ENCODE measurements at regions not wholly inside any gene's neighbourhood (a gene's known extent, or its start where the extent isn't known, plus 50 kb on each side); places are given as distances from the start of the nearest gene placed in this dataset.

- Mint-ChIP-seq H3K4me1 (no peaks in the 10 kb centered on the region), H3K36me3 (ENCODE audit: insufficient read depth in 1 of 3, low read depth in 3 of 3) (no peaks in the 10 kb centered on the region), H3K27me3 (ENCODE audit: low read depth) (peaks cover 20% of the 10 kb centered on the region), H3K9me3 (peaks cover 2% of the 10 kb centered on the region in 2 experiments; a peak in 3 of 5 replicates), H3K27ac (no peak overlapping the region), H3K4me3 (no peak overlapping the region)
- no peak overlapping the region for H4K5ac ChIP-seq (ENCODE audit: insufficient read length, low read depth, low read length)
- H2BK5ac ChIP-seq (ENCODE audit: insufficient read length, low read length): no peak overlapping the region
- H2BK12ac ChIP-seq (ENCODE audit: insufficient read length, low read depth, low read length): no peak overlapping the region
- H2BK15ac ChIP-seq (ENCODE audit: low read depth, low read length): no peak overlapping the region
- H2AK5ac ChIP-seq (ENCODE audit: insufficient read length, low read length): no peak overlapping the region
- no peak overlapping the region for H3T11ph ChIP-seq (ENCODE audit: low read length)
- no peaks in the 10 kb centered on the region for H3K9me3 ChIP-seq (ENCODE audit: control insufficient read depth, low read depth, low read length)
- DNase-seq: no peak
- H3K27ac ChIP-seq (ENCODE audit: insufficient read length, low read depth, low read length): no peak overlapping the region
- no peak overlapping the region for H3K56ac ChIP-seq (ENCODE audit: insufficient read length, low read depth, low read length)
- TF ChIP-seq, protein P1, sequence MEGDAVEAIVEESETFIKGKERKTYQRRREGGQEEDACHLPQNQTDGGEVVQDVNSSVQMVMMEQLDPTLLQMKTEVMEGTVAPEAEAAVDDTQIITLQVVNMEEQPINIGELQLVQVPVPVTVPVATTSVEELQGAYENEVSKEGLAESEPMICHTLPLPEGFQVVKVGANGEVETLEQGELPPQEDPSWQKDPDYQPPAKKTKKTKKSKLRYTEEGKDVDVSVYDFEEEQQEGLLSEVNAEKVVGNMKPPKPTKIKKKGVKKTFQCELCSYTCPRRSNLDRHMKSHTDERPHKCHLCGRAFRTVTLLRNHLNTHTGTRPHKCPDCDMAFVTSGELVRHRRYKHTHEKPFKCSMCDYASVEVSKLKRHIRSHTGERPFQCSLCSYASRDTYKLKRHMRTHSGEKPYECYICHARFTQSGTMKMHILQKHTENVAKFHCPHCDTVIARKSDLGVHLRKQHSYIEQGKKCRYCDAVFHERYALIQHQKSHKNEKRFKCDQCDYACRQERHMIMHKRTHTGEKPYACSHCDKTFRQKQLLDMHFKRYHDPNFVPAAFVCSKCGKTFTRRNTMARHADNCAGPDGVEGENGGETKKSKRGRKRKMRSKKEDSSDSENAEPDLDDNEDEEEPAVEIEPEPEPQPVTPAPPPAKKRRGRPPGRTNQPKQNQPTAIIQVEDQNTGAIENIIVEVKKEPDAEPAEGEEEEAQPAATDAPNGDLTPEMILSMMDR (conservative IDR thresholded peaks at IDR 0.05): no peak
- WGBS (ENCODE audit: extremely low coverage, insufficient read length, low lambda C conversion rate): no CpG with 5 or more reads among the region's 8 CpGs
- H3K27me3 ChIP-seq (ENCODE audit: insufficient read depth, low read length): no peaks in the 10 kb centered on the region
- no peaks in the 10 kb centered on the region for H3K79me1 ChIP-seq (ENCODE audit: insufficient read depth, low read depth, low read length, poor library complexity, severe bottlenecking)
- H4K91ac ChIP-seq (ENCODE audit: insufficient read length, low read depth, low read length): no peak overlapping the region
- no peaks in the 10 kb centered on the region for H4K20me1 ChIP-seq (ENCODE audit: control insufficient read depth, insufficient read depth, insufficient read length)
- H3K9ac ChIP-seq (ENCODE audit: extremely low read depth, insufficient read length, low read length): no peak overlapping the region
- H2BK20ac ChIP-seq (ENCODE audit: low read depth, low read length, poor library complexity, severe bottlenecking): no peak overlapping the region
- no peak overlapping the region for H4K8ac ChIP-seq (replicated peaks; ENCODE audit: insufficient read length, low read depth, low read length)
- H3K18ac ChIP-seq (ENCODE audit: insufficient read length, low read depth, low read length): no peak overlapping the region
- H2BK120ac ChIP-seq (ENCODE audit: low read depth, low read length, poor library complexity, severe bottlenecking): no peak overlapping the region
- no peak overlapping the region for H3K4me2 ChIP-seq (ENCODE audit: insufficient read depth, insufficient read length, low read length)
- H3K23ac ChIP-seq (ENCODE audit: insufficient read length, low read depth, low read length): no peak overlapping the region
- no peaks in the 10 kb centered on the region for H3K23me2 ChIP-seq (ENCODE audit: insufficient read length, low read depth, low read length, poor library complexity, severe bottlenecking)
- no peak overlapping the region for H3K14ac ChIP-seq (ENCODE audit: insufficient read depth, low read length)
- no peak overlapping the region for H3K4ac ChIP-seq (ENCODE audit: low read depth, low read length)
- H3K4me1 ChIP-seq (ENCODE audit: insufficient read depth, low read length): no peaks in the 10 kb centered on the region
- no peak overlapping the region for H2AFZ ChIP-seq (ENCODE audit: low read length)
- no peaks in the 10 kb centered on the region for H3K79me2 ChIP-seq (ENCODE audit: insufficient read depth, low read length)
Observed at GRCh38 chr15:88323468-88323867, 66.9 kb upstream of the NTRK3 start.

Measured in H9 (cell line).